ENCODE measurements at regions not wholly inside any gene's neighbourhood (a gene's known extent, or its start where the extent isn't known, plus 50 kb on each side); places are given as distances from the start of the nearest gene placed in this dataset.

DNA sequence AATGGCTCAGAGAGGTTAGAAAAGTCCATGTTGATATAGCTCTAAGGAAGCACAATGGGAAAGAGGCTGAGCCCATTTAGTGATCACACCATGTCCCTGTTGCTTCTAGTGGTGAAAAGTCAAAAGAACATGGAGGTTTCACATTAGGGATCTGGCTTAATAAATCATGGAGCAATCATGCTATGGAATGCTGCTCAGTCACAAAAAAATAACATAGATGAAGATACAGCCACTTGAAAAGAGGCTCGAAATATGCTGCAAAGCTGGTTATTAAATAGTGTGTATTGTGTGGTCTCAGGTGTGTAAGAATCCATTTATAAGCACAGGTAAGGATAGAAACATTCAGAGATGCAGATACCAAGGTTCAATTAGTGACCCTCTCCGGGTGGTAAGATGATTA is 63.6 kb upstream of the CPO start:
- Mint-ChIP-seq H3K4me3 (no peak overlapping the region), H3K9me3 (no peaks in the 10 kb centered on the region), H3K4me1 (ENCODE audit: low read depth) (0 out of 2 replicates have a peak, but pooled peaks cover 6% of the 10 kb centered on the region), H3K27ac (no peak overlapping the region), H3K27me3 (ENCODE audit: insufficient read depth) (0 out of 2 replicates have a peak, but pooled peaks cover 2% of the 10 kb centered on the region), H3K36me3 (ENCODE audit: low read depth) (no peaks in the 10 kb centered on the region)
- TF ChIP-seq, protein P1, sequence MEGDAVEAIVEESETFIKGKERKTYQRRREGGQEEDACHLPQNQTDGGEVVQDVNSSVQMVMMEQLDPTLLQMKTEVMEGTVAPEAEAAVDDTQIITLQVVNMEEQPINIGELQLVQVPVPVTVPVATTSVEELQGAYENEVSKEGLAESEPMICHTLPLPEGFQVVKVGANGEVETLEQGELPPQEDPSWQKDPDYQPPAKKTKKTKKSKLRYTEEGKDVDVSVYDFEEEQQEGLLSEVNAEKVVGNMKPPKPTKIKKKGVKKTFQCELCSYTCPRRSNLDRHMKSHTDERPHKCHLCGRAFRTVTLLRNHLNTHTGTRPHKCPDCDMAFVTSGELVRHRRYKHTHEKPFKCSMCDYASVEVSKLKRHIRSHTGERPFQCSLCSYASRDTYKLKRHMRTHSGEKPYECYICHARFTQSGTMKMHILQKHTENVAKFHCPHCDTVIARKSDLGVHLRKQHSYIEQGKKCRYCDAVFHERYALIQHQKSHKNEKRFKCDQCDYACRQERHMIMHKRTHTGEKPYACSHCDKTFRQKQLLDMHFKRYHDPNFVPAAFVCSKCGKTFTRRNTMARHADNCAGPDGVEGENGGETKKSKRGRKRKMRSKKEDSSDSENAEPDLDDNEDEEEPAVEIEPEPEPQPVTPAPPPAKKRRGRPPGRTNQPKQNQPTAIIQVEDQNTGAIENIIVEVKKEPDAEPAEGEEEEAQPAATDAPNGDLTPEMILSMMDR (IDR thresholded peaks at IDR 0.05), result no peak
- no peak for DNase-seq

DNA sequence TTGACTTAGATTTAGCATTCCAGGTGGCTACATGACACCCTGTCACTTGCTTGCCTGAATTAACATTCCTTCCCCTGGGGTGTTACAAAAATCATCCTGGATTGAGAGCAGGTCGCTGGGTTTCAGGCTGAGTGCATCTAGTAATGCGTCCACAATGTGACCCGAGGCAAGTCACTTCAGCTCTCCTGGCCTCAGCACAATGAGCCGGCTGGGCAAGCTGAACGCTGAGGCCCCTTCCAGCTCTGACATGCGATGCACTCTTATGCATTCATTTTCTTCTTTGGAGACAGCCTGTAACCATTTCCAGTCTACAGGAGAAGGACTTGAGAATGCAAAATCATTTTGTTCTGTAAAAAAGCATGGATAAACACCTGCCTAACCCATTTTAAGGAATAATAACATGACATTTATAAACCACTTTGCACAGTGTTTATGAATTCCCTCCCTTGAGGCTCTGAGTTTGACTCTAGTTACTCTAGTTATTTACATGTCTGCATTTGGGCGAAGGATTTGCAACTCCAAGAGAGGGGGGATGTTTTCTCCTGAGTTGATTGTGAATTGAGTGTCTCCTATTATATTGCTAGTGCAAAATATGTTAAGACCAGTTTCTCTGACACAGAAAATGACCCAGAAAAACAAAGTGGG is 63.0 kb upstream of the CPO start:
- DNase-seq, result no peak
- no peaks in the 10 kb centered on the region for H3K9me3 Mint-ChIP-seq
- TF ChIP-seq, protein P1 (IDR thresholded peaks at IDR 0.05), result no peak
- no peak overlapping the region for H3K27ac Mint-ChIP-seq
- H3K4me1 Mint-ChIP-seq (ENCODE audit: low read depth), result 0 out of 2 replicates have a peak, but pooled peaks cover 6% of the 10 kb centered on the region
- 0 out of 2 replicates have a peak, but pooled peaks cover 2% of the 10 kb centered on the region for H3K27me3 Mint-ChIP-seq (ENCODE audit: insufficient read depth)
- H3K4me3 Mint-ChIP-seq, result no peak overlapping the region
- H3K36me3 Mint-ChIP-seq (ENCODE audit: low read depth), result no peaks in the 10 kb centered on the region

DNA sequence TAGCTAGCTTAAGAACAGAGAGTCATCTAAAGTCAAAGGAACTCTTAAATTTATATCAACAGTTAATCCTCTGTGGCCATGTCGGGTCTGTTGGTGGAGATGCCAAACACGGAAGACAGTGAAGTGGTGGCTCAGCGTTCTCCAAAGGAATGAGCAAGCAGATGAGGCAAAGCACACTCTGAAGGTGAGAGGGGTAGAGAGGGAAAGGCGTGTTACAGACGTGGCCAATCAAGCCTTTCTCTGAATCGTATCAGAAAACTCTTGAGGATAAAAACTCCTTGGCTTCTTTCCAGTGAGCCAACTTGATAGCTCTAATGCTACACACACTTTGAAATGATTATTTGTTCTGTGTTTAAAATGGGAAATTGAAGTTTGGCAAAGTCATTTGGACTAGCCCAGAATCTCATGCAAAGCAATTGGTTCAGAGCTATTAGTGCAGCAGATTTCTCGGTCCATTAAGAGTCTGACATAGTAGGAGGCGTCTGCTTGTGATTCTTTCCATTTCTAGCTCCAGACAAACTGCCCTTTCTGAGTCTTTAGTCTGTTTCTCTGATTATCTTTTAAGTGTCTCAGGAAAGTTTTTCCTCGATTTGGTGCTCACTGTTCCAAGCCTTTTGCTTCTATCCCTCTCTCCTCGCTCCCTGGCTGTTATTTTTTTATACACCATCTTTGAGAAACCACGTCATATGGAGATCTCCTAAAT is 57.5 kb upstream of the CPO start:
- peaks cover 2% of the 10 kb centered on the region; the same call in 1 of the 2 replicates for H3K27me3 Mint-ChIP-seq (ENCODE audit: insufficient read depth)
- H3K4me3 Mint-ChIP-seq, result no peak overlapping the region
- no peak for DNase-seq
- H3K27ac Mint-ChIP-seq, result no peak overlapping the region
- TF ChIP-seq, protein P1 (IDR thresholded peaks at IDR 0.05), result no peak
- no peaks in the 10 kb centered on the region for H3K36me3 Mint-ChIP-seq (ENCODE audit: low read depth)
- H3K4me1 Mint-ChIP-seq (ENCODE audit: low read depth), result 0 out of 2 replicates have a peak, but pooled peaks cover 6% of the 10 kb centered on the region
- H3K9me3 Mint-ChIP-seq, result no peaks in the 10 kb centered on the region

GRCh38 chr2:206886696-206887095 is 52.6 kb upstream of the CPO start:
- Mint-ChIP-seq H3K4me3 (no peak overlapping the region), H3K27me3 (ENCODE audit: insufficient read depth) (no peaks in the 10 kb centered on the region; the same call in 1 of the 2 replicates), H3K9me3 (no peaks in the 10 kb centered on the region), H3K4me1 (ENCODE audit: low read depth) (no peaks in the 10 kb centered on the region), H3K27ac (no peak overlapping the region), H3K36me3 (ENCODE audit: low read depth) (no peaks in the 10 kb centered on the region)
- no peak for DNase-seq
- TF ChIP-seq, protein P1 (IDR thresholded peaks at IDR 0.05), result no peak

GRCh38 chr2:206887745-206888144 is 51.6 kb upstream of the CPO start:
- Mint-ChIP-seq H3K27me3 (ENCODE audit: insufficient read depth) (no peaks in the 10 kb centered on the region; the same call in 1 of the 2 replicates), H3K4me3 (no peak overlapping the region), H3K4me1 (ENCODE audit: low read depth) (no peaks in the 10 kb centered on the region), H3K9me3 (no peaks in the 10 kb centered on the region), H3K36me3 (ENCODE audit: low read depth) (no peaks in the 10 kb centered on the region), H3K27ac (no peak overlapping the region)
- DNase-seq, result no peak
- TF ChIP-seq, protein P1 (IDR thresholded peaks at IDR 0.05), result no peak

All from HFFc6 (cell line).